ENCODE measurements at regions not wholly inside any gene's neighbourhood (a gene's known extent, or its start where the extent isn't known, plus 50 kb on each side); places are given as distances from the start of the nearest gene placed in this dataset.

- no peak for ATAC-seq (replicated peaks in 6 of 8)
- Histone ChIP-seq H3K4me1 (replicated peaks in 1 of 2) (peaks cover 24 to 25% of the 10 kb centered on the region in 2 donors), H3K4me3 (no peak overlapping the region), H3K27ac (no peak overlapping the region)
- 31 to 100% (median 90%) methylated on average over 1 to 2 of the region's 2 CpGs for WGBS, 10 experiments
- in situ Hi-C loops (cut with MboI; ENCODE audit: low pct_unique_long_range_greater_than_20kb in 2 of 9, low sequenced_read_pairs in 9 of 9, unreplicated experiment in 9 of 9): no loop called here
Measured at GRCh38 chr1:239841631-239842030, 250.1 kb upstream of the FMN2 start.

GRCh38 chr1:239843541-239843940 lies 248.1 kb upstream of the FMN2 start:
- in situ Hi-C loops (cut with MboI; ENCODE audit: low pct_unique_long_range_greater_than_20kb in 2 of 9, low sequenced_read_pairs in 9 of 9, unreplicated experiment in 9 of 9): no loop called here
- Histone ChIP-seq H3K27ac (no peak overlapping the region), H3K4me3 (no peak overlapping the region), H3K4me1 (replicated peaks in 1 of 2) (peaks cover 23 to 24% of the 10 kb centered on the region in 2 donors)
- 13 to 100% (median 68%) methylated on average over 1 to 2 of the region's 2 CpGs for WGBS, 10 experiments
- no peak for ATAC-seq (replicated peaks in 6 of 8)

- no peak for ATAC-seq (replicated peaks in 6 of 8)
- H3K4me3 ChIP-seq: no peak overlapping the region
- 0 to 100% (median 86%) methylated on average over 1 of the region's 1 CpG; no CpG with 5 or more reads in 3 of the 10 experiments for WGBS, 10 experiments
- in situ Hi-C loops (cut with MboI; ENCODE audit: low pct_unique_long_range_greater_than_20kb in 2 of 9, low sequenced_read_pairs in 9 of 9, unreplicated experiment in 9 of 9): no loop called here
- H3K27ac ChIP-seq: no peak overlapping the region
- peaks cover 18% of the 10 kb centered on the region in 2 donors for H3K4me1 ChIP-seq (replicated peaks in 1 of 2)
Measured at GRCh38 chr1:239844833-239845232, 246.8 kb upstream of the FMN2 start.

GRCh38 chr1:239854922-239855321 lies 236.8 kb upstream of the FMN2 start:
- in situ Hi-C loops (cut with MboI; ENCODE audit: low pct_unique_long_range_greater_than_20kb in 2 of 9, low sequenced_read_pairs in 9 of 9, unreplicated experiment in 9 of 9): no loop called here
- H3K27ac ChIP-seq: no peak overlapping the region
- no peak overlapping the region for H3K4me3 ChIP-seq
- peaks cover 39 to 51% of the 10 kb centered on the region in 2 donors for H3K4me1 ChIP-seq (replicated peaks in 1 of 2)
- peak in 5 of 8 experiments; percentile 54 to 74 (median 68) for ATAC-seq (replicated peaks in 6 of 8)
- WGBS, 10 experiments: 0 to 30% (median 10%) methylated on average over 1 to 2 of the region's 2 CpGs; no CpG with 5 or more reads in 1 of the 10 experiments

- no peak for ATAC-seq (replicated peaks in 6 of 8)
- Histone ChIP-seq H3K4me1 (replicated peaks in 1 of 2) (peaks cover 39 to 52% of the 10 kb centered on the region in 2 donors), H3K4me3 (no peak overlapping the region), H3K27ac (no peak overlapping the region)
- in situ Hi-C loops (cut with MboI; ENCODE audit: low pct_unique_long_range_greater_than_20kb in 2 of 9, low sequenced_read_pairs in 9 of 9, unreplicated experiment in 9 of 9): no loop called here
- WGBS, 10 experiments: 8 to 92% (median 75%) methylated on average over 2 to 6 of the region's 6 CpGs; no CpG with 5 or more reads in 3 of the 10 experiments
Measured at GRCh38 chr1:239856067-239856466, 235.6 kb upstream of the FMN2 start.

GRCh38 chr1:239856924-239857323 lies 234.8 kb upstream of the FMN2 start:
- no peak overlapping the region for H3K27ac ChIP-seq
- in situ Hi-C loops (cut with MboI; ENCODE audit: low pct_unique_long_range_greater_than_20kb in 2 of 9, low sequenced_read_pairs in 9 of 9, unreplicated experiment in 9 of 9): no loop called here
- ATAC-seq (replicated peaks in 6 of 8): no peak
- H3K4me1 ChIP-seq (replicated peaks in 1 of 2): peaks cover 39 to 52% of the 10 kb centered on the region in 2 donors
- 0 to 100% (median 83%) methylated on average over 1 of the region's 1 CpG; no CpG with 5 or more reads in 1 of the 10 experiments for WGBS, 10 experiments
- H3K4me3 ChIP-seq: no peak overlapping the region

GRCh38 chr1:239858057-239858456 lies 233.6 kb upstream of the FMN2 start:
- Histone ChIP-seq H3K4me1 (replicated peaks in 1 of 2) (peaks cover 39 to 52% of the 10 kb centered on the region in 2 donors), H3K27ac (peak overlapping the region; percentile 42 to 79), H3K4me3 (peak overlapping the region in 1 of 5 donors; percentile 18)
- ATAC-seq (replicated peaks in 6 of 8): peak in 5 of 8 experiments; percentile 84 to 88 (median 87)
- WGBS, 10 experiments: 0 to 33% (median 17%) methylated on average over 1 to 4 of the region's 4 CpGs
- in situ Hi-C loops (cut with MboI; ENCODE audit: low pct_unique_long_range_greater_than_20kb in 2 of 9, low sequenced_read_pairs in 9 of 9, unreplicated experiment in 9 of 9): no loop called here

- peak in 5 of 8 experiments; percentile 48 to 62 (median 54) for ATAC-seq (replicated peaks in 6 of 8)
- Histone ChIP-seq H3K27ac (peak overlapping the region in 1 of 2 donors; percentile 79), H3K4me1 (replicated peaks in 1 of 2) (peaks cover 39 to 52% of the 10 kb centered on the region in 2 donors), H3K4me3 (peak overlapping the region in 1 of 5 donors; percentile 18)
- in situ Hi-C loops (cut with MboI; ENCODE audit: low pct_unique_long_range_greater_than_20kb in 2 of 9, low sequenced_read_pairs in 9 of 9, unreplicated experiment in 9 of 9): no loop called here
- 12 to 95% (median 84%) methylated on average over 2 to 5 of the region's 5 CpGs for WGBS, 10 experiments
Measured at GRCh38 chr1:239858529-239858928, 233.2 kb upstream of the FMN2 start.

- no peak for ATAC-seq (replicated peaks in 6 of 8)
- H3K4me3 ChIP-seq: no peak overlapping the region
- peaks cover 18 to 24% of the 10 kb centered on the region in 2 donors for H3K4me1 ChIP-seq (replicated peaks in 1 of 2)
- 0 to 100% (median 71%) methylated on average over 1 of the region's 1 CpG; no CpG with 5 or more reads in 1 of the 10 experiments for WGBS, 10 experiments
- in situ Hi-C loops (cut with MboI; ENCODE audit: low pct_unique_long_range_greater_than_20kb in 2 of 9, low sequenced_read_pairs in 9 of 9, unreplicated experiment in 9 of 9): no loop called here
- no peak overlapping the region for H3K27ac ChIP-seq
Measured at GRCh38 chr1:239861985-239862384, 229.7 kb upstream of the FMN2 start.

GRCh38 chr1:239868058-239868832 lies 223.4 kb upstream of the FMN2 start:
- peak overlapping the region in 1 of 2 donors; percentile 9 for H3K27ac ChIP-seq
- no peak overlapping the region for H3K4me3 ChIP-seq
- in situ Hi-C loops (cut with MboI; ENCODE audit: low pct_unique_long_range_greater_than_20kb in 2 of 9, low sequenced_read_pairs in 9 of 9, unreplicated experiment in 9 of 9): no loop called here
- WGBS, 10 experiments: 0 to 76% (median 68%) methylated on average over 3 to 12 of the region's 13 CpGs; no CpG with 5 or more reads in 1 of the 10 experiments
- H3K4me1 ChIP-seq (replicated peaks in 1 of 2): peaks cover 10 to 17% of the 10 kb centered on the region in 2 donors
- ATAC-seq (replicated peaks in 6 of 8): peak in 6 of 8 experiments; percentile 23 to 92 (median 86)

GRCh38 chr1:239870194-239870593 lies 221.5 kb upstream of the FMN2 start:
- ATAC-seq (replicated peaks in 6 of 8): no peak
- Histone ChIP-seq H3K4me3 (no peak overlapping the region), H3K4me1 (replicated peaks in 1 of 2) (peaks cover 10 to 17% of the 10 kb centered on the region in 2 donors), H3K27ac (no peak overlapping the region)
- in situ Hi-C loops (cut with MboI; ENCODE audit: low pct_unique_long_range_greater_than_20kb in 2 of 9, low sequenced_read_pairs in 9 of 9, unreplicated experiment in 9 of 9): no loop called here
- 10 to 100% (median 93%) methylated on average over 1 to 6 of the region's 6 CpGs; no CpG with 5 or more reads in 3 of the 10 experiments for WGBS, 10 experiments

GRCh38 chr1:239872626-239873025 lies 219.1 kb upstream of the FMN2 start:
- in situ Hi-C loops (cut with MboI; ENCODE audit: low pct_unique_long_range_greater_than_20kb in 2 of 9, low sequenced_read_pairs in 9 of 9, unreplicated experiment in 9 of 9): no loop called here
- no peak for ATAC-seq (replicated peaks in 6 of 8)
- Histone ChIP-seq H3K27ac (no peak overlapping the region), H3K4me1 (replicated peaks in 1 of 2) (peaks cover 10 to 17% of the 10 kb centered on the region in 2 donors), H3K4me3 (no peak overlapping the region)
- 0 to 100% (median 78%) methylated on average over 1 to 2 of the region's 2 CpGs; no CpG with 5 or more reads in 1 of the 10 experiments for WGBS, 10 experiments

- WGBS, 10 experiments: 0 to 100% (median 90%) methylated on average over 1 to 9 of the region's 10 CpGs; no CpG with 5 or more reads in 1 of the 10 experiments
- no peak overlapping the region for H3K4me3 ChIP-seq
- ATAC-seq (replicated peaks in 6 of 8): no peak
- no peak overlapping the region for H3K27ac ChIP-seq
- H3K4me1 ChIP-seq (replicated peaks in 1 of 2): peaks cover 3 to 8% of the 10 kb centered on the region in 2 donors
- in situ Hi-C loops (cut with MboI; ENCODE audit: low pct_unique_long_range_greater_than_20kb in 2 of 9, low sequenced_read_pairs in 9 of 9, unreplicated experiment in 9 of 9): loop anchor here in 3 of 9 experiments (25.0 kb wide), 1 partner anchor 463 kb away; no protein-coding TSS in a partner anchor
Measured at GRCh38 chr1:239874831-239875230, 216.9 kb upstream of the FMN2 start.

All from motor neuron (in vitro differentiated cells).